ENCODE measurements at regions not wholly inside any gene's neighbourhood (a gene's known extent, or its start where the extent isn't known, plus 50 kb on each side); places are given as distances from the start of the nearest gene placed in this dataset.
"Not testable (repeated sequence)": the region's sequence is repeated elsewhere in the genome, so short reads cannot be mapped to it uniquely, and the experiment has no call there.

GRCh38 chr9:81030027-81030426, 659.3 kb downstream of the TLE1 start:
- no peak for TF ChIP-seq CTCF (IDR thresholded peaks at IDR 0.05; ENCODE audit: control insufficient read depth, extremely low read depth, insufficient read depth)
- no peak overlapping the region for H3K4me3 ChIP-seq (ENCODE audit: low read depth, low read length)
- peak; percentile 88 for DNase-seq (ENCODE audit: low read depth)

- H3K4me3 ChIP-seq (ENCODE audit: low read depth, low read length) = no peak overlapping the region
- no peak for TF ChIP-seq CTCF (IDR thresholded peaks at IDR 0.05; ENCODE audit: control insufficient read depth, extremely low read depth, insufficient read depth)
- DNase-seq (ENCODE audit: low read depth) = no peak
Observed at GRCh38 chr9:81028504-81028903, 660.8 kb downstream of the TLE1 start.

- no peak overlapping the region for H3K4me3 ChIP-seq (ENCODE audit: low read depth, low read length)
- DNase-seq (ENCODE audit: low read depth) = no peak
- no peak for TF ChIP-seq CTCF (IDR thresholded peaks at IDR 0.05; ENCODE audit: control insufficient read depth, extremely low read depth, insufficient read depth)
Observed at GRCh38 chr9:81022177-81022576, 667.2 kb downstream of the TLE1 start.

- not testable (repeated sequence) for H3K4me3 ChIP-seq (ENCODE audit: low read depth, low read length); DNase-seq (ENCODE audit: low read depth)
Observed at GRCh38 chr9:81014945-81015344, 674.4 kb downstream of the TLE1 start.

- not testable (repeated sequence) for DNase-seq (ENCODE audit: low read depth)
Observed at GRCh38 chr9:81013191-81013590, 676.2 kb downstream of the TLE1 start.

GRCh38 chr9:81002906-81003305, 686.4 kb downstream of the TLE1 start:
- no peak for DNase-seq (ENCODE audit: low read depth)
- no peak overlapping the region for H3K4me3 ChIP-seq (ENCODE audit: low read depth, low read length)
- TF ChIP-seq CTCF (IDR thresholded peaks at IDR 0.05; ENCODE audit: control insufficient read depth, extremely low read depth, insufficient read depth) = no peak

More at GRCh38 chr9:81013191-81013590, 676.2 kb downstream of the TLE1 start:
- not testable (repeated sequence) for H3K4me3 ChIP-seq (ENCODE audit: low read depth, low read length)

GRCh38 chr9:81002242-81002641, 687.1 kb downstream of the TLE1 start:
- no peak for DNase-seq (ENCODE audit: low read depth)
- H3K4me3 ChIP-seq (ENCODE audit: low read depth, low read length) = no peak overlapping the region
- TF ChIP-seq CTCF (IDR thresholded peaks at IDR 0.05; ENCODE audit: control insufficient read depth, extremely low read depth, insufficient read depth) = no peak

- H3K4me3 ChIP-seq (ENCODE audit: low read depth, low read length) = no peak overlapping the region
- no peak for TF ChIP-seq CTCF (IDR thresholded peaks at IDR 0.05; ENCODE audit: control insufficient read depth, extremely low read depth, insufficient read depth)
- peak; percentile 1 for DNase-seq (ENCODE audit: low read depth)
Observed at GRCh38 chr9:80995759-80996158, 693.6 kb downstream of the TLE1 start.
